ENCODE measurements at regions not wholly inside any gene's neighbourhood (a gene's known extent, or its start where the extent isn't known, plus 50 kb on each side); places are given as distances from the start of the nearest gene placed in this dataset.
A peak's percentile ranks its signal among the peaks of the same experiment; 100 is the strongest.
"Not testable (repeated sequence)": the region's sequence is repeated elsewhere in the genome, so short reads cannot be mapped to it uniquely, and the experiment has no call there.

DNA sequence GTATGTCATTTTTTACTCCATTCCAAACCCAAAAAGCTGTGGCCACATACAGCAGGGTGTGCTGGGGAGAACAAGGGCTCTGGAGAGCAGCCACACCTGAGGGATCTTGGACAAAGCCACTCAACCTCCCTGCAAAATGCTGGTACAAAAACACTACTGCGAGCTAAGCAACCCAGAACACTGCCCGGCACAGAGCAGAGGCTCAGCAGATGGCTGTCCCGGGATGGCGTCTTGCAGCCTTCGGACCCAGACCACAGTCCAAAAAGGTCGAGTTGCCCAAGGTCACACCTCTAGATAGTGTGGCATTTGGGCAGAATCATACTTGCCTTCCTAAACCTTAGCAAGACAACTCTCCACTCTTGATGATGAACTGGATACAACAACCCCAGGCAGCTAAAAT lies 197.6 kb upstream of the PRKX start:
- H3K9me3 ChIP-seq (replicated peaks; ENCODE audit: control insufficient read depth, insufficient read depth, low read length); H2AFZ ChIP-seq (ENCODE audit: control insufficient read depth, low read depth, low read length); FAIRE-seq; RAD21 ChIA-PET (ENCODE audit: unreplicated experiment); H3K4me2 ChIP-seq (ENCODE audit: control insufficient read depth, insufficient read depth); H3K9ac ChIP-seq (ENCODE audit: control insufficient read depth, insufficient read depth, low read length); H3K36me3 ChIP-seq (ENCODE audit: control insufficient read depth in 2 of 2, insufficient read depth in 2 of 2, low read length in 1 of 2); H3K79me2 ChIP-seq (ENCODE audit: control insufficient read depth, insufficient read depth, low read length); POLR2A ChIA-PET; H4K20me1 ChIP-seq (ENCODE audit: control insufficient read depth, insufficient read depth); in situ Hi-C loops (cut with MboI); H3K4me1 ChIP-seq (ENCODE audit: control insufficient read depth, insufficient read depth, low read length); H3K4me3 ChIP-seq; CTCF ChIA-PET; ATAC-seq; BruUV-seq (replicated peaks); H3K27ac ChIP-seq (ENCODE audit: control insufficient read depth, insufficient read depth); DNase-seq (ENCODE audit: low read depth, low spot score); H3K27me3 ChIP-seq (replicated peaks in 1 of 2; ENCODE audit: control insufficient read depth in 2 of 2, insufficient read depth in 2 of 2, low read length in 1 of 2); intact Hi-C loops (cut with micrococcal nuclease; ENCODE audit: unreplicated experiment); SMC1A ChIA-PET (ENCODE audit: uncharacterized antibody, unreplicated experiment): not testable (repeated sequence)
- WGBS (ENCODE audit: insufficient coverage, insufficient replicate concordance, low lambda C conversion rate, missing lambda C conversion rate): no CpG with 5 or more reads among the region's 6 CpGs

DNA sequence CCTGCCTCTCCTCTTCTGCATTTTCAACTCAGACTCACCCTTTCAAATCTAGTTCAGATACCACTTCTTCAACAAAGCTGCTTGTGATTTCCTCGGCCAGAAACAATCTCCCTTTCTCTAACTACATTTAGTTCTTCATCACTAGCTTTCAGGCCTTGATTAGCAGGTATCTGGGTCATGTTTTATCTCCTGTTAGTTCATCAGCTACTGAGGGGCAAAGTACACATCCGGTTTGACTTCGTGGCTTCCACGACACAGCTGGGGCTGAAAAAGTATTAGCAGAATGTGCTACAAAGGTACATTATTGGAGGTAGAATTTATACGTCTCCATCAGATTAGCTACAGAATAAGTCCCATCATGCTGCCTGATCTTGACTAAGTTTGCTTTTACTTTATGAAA lies 197.2 kb upstream of the PRKX start:
- ATAC-seq; POLR2A ChIA-PET; DNase-seq (ENCODE audit: low read depth, low spot score); H3K27ac ChIP-seq (ENCODE audit: control insufficient read depth, insufficient read depth); H2AFZ ChIP-seq (ENCODE audit: control insufficient read depth, low read depth, low read length); in situ Hi-C loops (cut with MboI); H3K9ac ChIP-seq (ENCODE audit: control insufficient read depth, insufficient read depth, low read length); H3K9me3 ChIP-seq (replicated peaks; ENCODE audit: control insufficient read depth, insufficient read depth, low read length); H3K79me2 ChIP-seq (ENCODE audit: control insufficient read depth, insufficient read depth, low read length); SMC1A ChIA-PET (ENCODE audit: uncharacterized antibody, unreplicated experiment); BruUV-seq (replicated peaks); H3K36me3 ChIP-seq (ENCODE audit: control insufficient read depth in 2 of 2, insufficient read depth in 2 of 2, low read length in 1 of 2); RAD21 ChIA-PET (ENCODE audit: unreplicated experiment); H4K20me1 ChIP-seq (ENCODE audit: control insufficient read depth, insufficient read depth); H3K4me2 ChIP-seq (ENCODE audit: control insufficient read depth, insufficient read depth); FAIRE-seq; CTCF ChIA-PET; intact Hi-C loops (cut with micrococcal nuclease; ENCODE audit: unreplicated experiment); H3K4me3 ChIP-seq; H3K4me1 ChIP-seq (ENCODE audit: control insufficient read depth, insufficient read depth, low read length); H3K27me3 ChIP-seq (replicated peaks in 1 of 2; ENCODE audit: control insufficient read depth in 2 of 2, insufficient read depth in 2 of 2, low read length in 1 of 2): not testable (repeated sequence)
- no CpG with 5 or more reads among the region's 5 CpGs for WGBS (ENCODE audit: insufficient coverage, insufficient replicate concordance, low lambda C conversion rate, missing lambda C conversion rate)

- H3K4me2 ChIP-seq (ENCODE audit: control insufficient read depth, insufficient read depth); POLR2A ChIA-PET; H3K27me3 ChIP-seq (replicated peaks in 1 of 2; ENCODE audit: control insufficient read depth in 2 of 2, insufficient read depth in 2 of 2, low read length in 1 of 2); CTCF ChIA-PET; H3K4me1 ChIP-seq (ENCODE audit: control insufficient read depth, insufficient read depth, low read length); H3K4me3 ChIP-seq; ATAC-seq; intact Hi-C loops (cut with micrococcal nuclease; ENCODE audit: unreplicated experiment); in situ Hi-C loops (cut with MboI); FAIRE-seq; DNase-seq (ENCODE audit: low read depth, low spot score); H4K20me1 ChIP-seq (ENCODE audit: control insufficient read depth, insufficient read depth); H3K36me3 ChIP-seq (ENCODE audit: control insufficient read depth in 2 of 2, insufficient read depth in 2 of 2, low read length in 1 of 2); H3K27ac ChIP-seq (ENCODE audit: control insufficient read depth, insufficient read depth); RAD21 ChIA-PET (ENCODE audit: unreplicated experiment); SMC1A ChIA-PET (ENCODE audit: uncharacterized antibody, unreplicated experiment); H3K9me3 ChIP-seq (replicated peaks; ENCODE audit: control insufficient read depth, insufficient read depth, low read length); H2AFZ ChIP-seq (ENCODE audit: control insufficient read depth, low read depth, low read length); H3K79me2 ChIP-seq (ENCODE audit: control insufficient read depth, insufficient read depth, low read length); H3K9ac ChIP-seq (ENCODE audit: control insufficient read depth, insufficient read depth, low read length): not testable (repeated sequence)
- BruUV-seq (replicated peaks): TSS peak; percentile 22
- WGBS (ENCODE audit: insufficient coverage, insufficient replicate concordance, low lambda C conversion rate, missing lambda C conversion rate): 96% methylated on average over 3 of the region's 19 CpGs
Observed at GRCh38 chrX:3905522-3906258, 192.2 kb upstream of the PRKX start.

DNA sequence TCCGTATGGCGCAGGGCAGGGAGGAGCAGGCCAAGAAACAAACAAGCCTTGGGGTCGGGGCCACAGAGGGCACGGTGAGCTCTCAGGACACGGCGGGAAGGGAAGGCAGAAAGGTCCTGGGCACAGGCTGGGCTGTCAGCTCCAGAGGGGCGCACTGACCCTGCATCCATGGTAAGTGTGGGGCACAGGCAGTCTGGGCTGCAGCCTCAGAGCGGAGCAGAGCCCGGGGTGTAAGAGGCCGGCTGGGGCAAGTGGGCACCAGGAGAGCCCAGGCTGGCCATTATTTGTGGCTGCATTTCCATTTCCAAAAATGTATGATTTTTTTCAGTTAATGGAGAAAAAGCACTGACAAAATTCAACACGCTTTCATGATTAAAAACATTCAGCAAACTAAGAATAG lies 188.8 kb upstream of the PRKX start:
- not testable (repeated sequence) for BruUV-seq (replicated peaks)

More for the DNA sequence above, 188.8 kb upstream of the PRKX start:
- in situ Hi-C loops (cut with MboI); H3K4me2 ChIP-seq (ENCODE audit: control insufficient read depth, insufficient read depth); RAD21 ChIA-PET (ENCODE audit: unreplicated experiment); H3K36me3 ChIP-seq (ENCODE audit: control insufficient read depth in 2 of 2, insufficient read depth in 2 of 2, low read length in 1 of 2); H3K4me1 ChIP-seq (ENCODE audit: control insufficient read depth, insufficient read depth, low read length); H3K27ac ChIP-seq (ENCODE audit: control insufficient read depth, insufficient read depth); POLR2A ChIA-PET; DNase-seq (ENCODE audit: low read depth, low spot score); H3K9me3 ChIP-seq (replicated peaks; ENCODE audit: control insufficient read depth, insufficient read depth, low read length); FAIRE-seq; H4K20me1 ChIP-seq (ENCODE audit: control insufficient read depth, insufficient read depth); H3K79me2 ChIP-seq (ENCODE audit: control insufficient read depth, insufficient read depth, low read length); H3K4me3 ChIP-seq; H3K27me3 ChIP-seq (replicated peaks in 1 of 2; ENCODE audit: control insufficient read depth in 2 of 2, insufficient read depth in 2 of 2, low read length in 1 of 2); SMC1A ChIA-PET (ENCODE audit: uncharacterized antibody, unreplicated experiment); intact Hi-C loops (cut with micrococcal nuclease; ENCODE audit: unreplicated experiment); CTCF ChIA-PET; H3K9ac ChIP-seq (ENCODE audit: control insufficient read depth, insufficient read depth, low read length); H2AFZ ChIP-seq (ENCODE audit: control insufficient read depth, low read depth, low read length): not testable (repeated sequence)
- 80% methylated on average over 4 of the region's 11 CpGs for WGBS (ENCODE audit: insufficient coverage, insufficient replicate concordance, low lambda C conversion rate, missing lambda C conversion rate)
- ATAC-seq: peak; percentile 11; the same call in 2 of the 3 replicates

Measured in GM12878 (cell line).